Duodenal mucosa (tissue), 2 donors: ENCODE measurements at regions not wholly inside any gene's neighbourhood (a gene's known extent, or its start where the extent isn't known, plus 50 kb on each side); places are given as distances from the start of the nearest gene placed in this dataset.

Experiments
- H3K27ac ChIP-seq: one replicate; pipeline ENCODE4 v1.7.0; 2013; ENCODE audit warnings: low read depth, low read length
- H3K27me3 ChIP-seq, 2 donors: one replicate each; pipeline ENCODE4 v1.7.0; 2013; ENCODE audit warnings: low read length in 2 of 2, control low read depth in 1 of 2; ENCODE audit not compliant: insufficient read depth in 2 of 2, control insufficient read depth in 1 of 2
- H3K36me3 ChIP-seq, 2 donors: one replicate each; pipeline ENCODE4 v1.7.0; 2013; ENCODE audit warnings: low read length in 2 of 2, control low read depth in 1 of 2; ENCODE audit not compliant: insufficient read depth in 2 of 2, control insufficient read depth in 1 of 2
- H3K4me1 ChIP-seq, 2 donors: one replicate each; pipeline ENCODE4 v1.7.0; 2013; ENCODE audit warnings: low read length in 2 of 2, control low read depth in 1 of 2; ENCODE audit not compliant: insufficient read depth in 2 of 2, control insufficient read depth in 1 of 2
- H3K4me3 ChIP-seq, 2 donors: one replicate each; pipeline ENCODE4 v1.7.0; 2013; ENCODE audit warnings: low read length in 2 of 2, low read depth in 1 of 2
- H3K9ac ChIP-seq, 2 donors: one replicate each; pipeline ENCODE4 v1.7.0; 2013; ENCODE audit warnings: low read length in 2 of 2, low read depth in 1 of 2
- H3K9me3 ChIP-seq, 2 donors: one replicate each; pipeline ENCODE4 v1.7.0; 2013; ENCODE audit warnings: low read length in 2 of 2, control low read depth in 1 of 2; ENCODE audit not compliant: control insufficient read depth in 1 of 2

- Histone ChIP-seq H3K27me3 (no peaks in the 10 kb centered on the region), H3K4me1 (no peaks in the 10 kb centered on the region), H3K27ac (no peak overlapping the region), H3K9ac (no peak overlapping the region), H3K9me3 (no peaks in the 10 kb centered on the region), H3K36me3 (no peaks in the 10 kb centered on the region), H3K4me3 (no peak overlapping the region)
These were observed 116.9 kb upstream of the PCGF5 start for GRCh38 chr10:91103384-91104192.

DNA sequence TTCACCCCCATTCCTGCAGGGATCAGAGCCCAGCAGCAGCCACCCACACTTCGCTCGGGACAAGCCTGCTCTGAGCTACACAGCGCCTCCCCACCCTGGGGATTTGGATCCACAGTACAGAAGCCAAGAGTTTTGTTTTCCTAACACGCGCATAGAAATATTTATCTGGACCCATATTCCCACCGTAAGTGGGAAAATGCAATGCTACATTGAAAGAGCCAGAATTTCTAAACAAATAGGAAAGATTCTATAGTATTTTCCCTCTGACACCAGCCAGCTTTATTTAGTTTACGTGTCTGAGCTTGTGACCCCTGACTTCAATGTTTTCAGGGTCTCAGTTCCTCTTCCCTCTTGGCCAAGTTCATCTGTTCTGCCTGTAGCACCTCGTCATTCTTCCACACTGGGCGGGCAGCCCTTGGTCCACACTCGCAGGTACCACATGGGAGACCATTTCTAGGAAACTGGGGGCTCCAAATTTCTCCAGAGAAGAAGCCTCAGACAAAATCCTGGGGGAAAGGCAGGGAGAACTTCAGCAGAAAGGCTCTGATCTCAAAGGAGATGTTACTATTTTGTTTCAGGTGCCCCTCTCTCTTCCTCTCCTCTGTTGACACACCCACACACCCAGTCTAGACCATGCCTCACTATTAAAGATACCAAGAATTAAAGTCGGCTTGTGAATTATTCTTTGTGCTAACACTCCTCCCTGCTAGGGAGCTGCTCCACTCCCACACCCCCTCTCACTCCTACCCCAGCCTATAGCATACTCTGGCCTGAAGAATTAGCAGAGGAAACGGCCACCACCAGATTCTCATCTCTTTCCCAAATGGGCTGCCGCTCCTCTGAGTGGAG is 116.0 kb upstream of the PCGF5 start:
- H3K27ac ChIP-seq = no peak overlapping the region
- H3K9ac ChIP-seq = no peak overlapping the region
- H3K9me3 ChIP-seq = no peaks in the 10 kb centered on the region
- no peaks in the 10 kb centered on the region for H3K4me1 ChIP-seq
- H3K27me3 ChIP-seq = no peaks in the 10 kb centered on the region
- H3K36me3 ChIP-seq = no peaks in the 10 kb centered on the region
- H3K4me3 ChIP-seq = no peak overlapping the region

DNA sequence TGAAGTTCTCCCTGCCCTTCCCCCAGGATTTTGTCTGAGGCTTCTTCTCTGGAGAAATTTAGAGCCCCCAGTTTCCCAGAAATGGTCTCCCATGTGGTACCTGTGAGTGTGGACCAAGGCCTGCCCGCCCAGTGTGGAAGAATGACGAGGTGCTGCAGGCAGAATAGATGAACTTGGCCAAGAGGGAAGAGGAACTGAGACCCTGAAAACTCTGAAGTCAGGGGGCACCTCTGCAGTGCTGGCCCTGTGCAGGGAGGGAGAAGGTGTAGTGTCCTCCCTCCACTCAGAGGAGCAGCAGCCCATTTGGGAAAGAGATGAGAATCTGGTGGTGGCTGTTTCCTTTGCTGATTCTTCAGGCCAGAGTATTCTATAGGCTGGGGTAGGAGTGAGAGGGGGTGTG is 115.2 kb upstream of the PCGF5 start:
- no peaks in the 10 kb centered on the region for H3K4me1 ChIP-seq
- H3K4me3 ChIP-seq = no peak overlapping the region
- H3K27ac ChIP-seq = no peak overlapping the region
- H3K9ac ChIP-seq = no peak overlapping the region
- no peaks in the 10 kb centered on the region for H3K36me3 ChIP-seq
- no peaks in the 10 kb centered on the region for H3K9me3 ChIP-seq
- H3K27me3 ChIP-seq = no peaks in the 10 kb centered on the region

DNA sequence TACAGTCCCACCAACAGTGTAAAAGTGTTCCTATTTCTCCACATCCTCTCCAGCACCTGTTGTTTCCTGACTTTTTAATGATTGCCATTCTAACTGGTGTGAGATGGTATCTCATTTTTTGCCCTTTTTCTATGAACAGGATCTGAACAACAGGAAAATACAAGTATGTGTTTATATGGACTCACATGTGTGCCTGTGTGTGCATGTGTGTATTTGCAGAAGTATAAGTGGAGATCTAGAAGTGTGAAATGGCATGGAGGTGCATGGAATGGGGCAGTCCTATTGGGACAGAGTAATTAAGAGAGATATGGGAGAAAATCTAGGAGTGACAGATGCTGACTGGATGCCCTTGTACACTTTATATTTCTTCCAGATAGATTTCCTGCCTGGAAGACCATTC is 111.6 kb upstream of the PCGF5 start:
- Histone ChIP-seq H3K4me1 (no peaks in the 10 kb centered on the region), H3K9me3 (no peaks in the 10 kb centered on the region), H3K9ac (no peak overlapping the region), H3K4me3 (no peak overlapping the region), H3K36me3 (no peaks in the 10 kb centered on the region), H3K27me3 (no peaks in the 10 kb centered on the region), H3K27ac (no peak overlapping the region)

- Histone ChIP-seq H3K4me3 (no peak overlapping the region), H3K27me3 (no peaks in the 10 kb centered on the region), H3K27ac (no peak overlapping the region), H3K36me3 (no peaks in the 10 kb centered on the region), H3K9me3 (no peaks in the 10 kb centered on the region), H3K4me1 (no peaks in the 10 kb centered on the region), H3K9ac (no peak overlapping the region)
These were observed 109.4 kb upstream of the PCGF5 start for GRCh38 chr10:91111060-91111459.

GRCh38 chr10:91115618-91116390 is 104.7 kb upstream of the PCGF5 start:
- Histone ChIP-seq H3K9me3 (no peaks in the 10 kb centered on the region), H3K27me3 (peaks cover 0 to 3% of the 10 kb centered on the region in 2 donors), H3K4me1 (no peaks in the 10 kb centered on the region), H3K4me3 (no peak overlapping the region), H3K36me3 (no peaks in the 10 kb centered on the region), H3K9ac (no peak overlapping the region), H3K27ac (no peak overlapping the region)

DNA sequence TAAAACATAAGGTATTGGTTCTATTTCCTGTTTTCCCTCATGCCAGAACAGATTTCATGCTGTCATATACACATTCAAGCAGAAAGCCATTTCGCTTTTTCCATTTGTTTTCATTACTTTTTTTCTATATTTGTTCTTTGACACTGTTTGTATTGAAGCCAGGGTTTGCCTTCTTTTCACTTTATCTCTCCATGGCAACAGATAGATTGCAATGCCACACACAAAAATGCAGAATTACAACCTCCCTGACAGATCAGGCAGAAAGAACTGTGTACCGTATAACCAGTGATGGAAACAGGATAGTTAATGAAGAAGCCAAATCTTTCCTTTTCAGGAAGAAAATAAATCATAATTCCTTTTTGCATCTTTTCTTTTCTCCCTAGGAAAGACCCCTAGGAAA is 103.0 kb upstream of the PCGF5 start:
- Histone ChIP-seq H3K4me1 (no peaks in the 10 kb centered on the region), H3K9ac (no peak overlapping the region), H3K4me3 (no peak overlapping the region), H3K36me3 (no peaks in the 10 kb centered on the region), H3K27ac (no peak overlapping the region), H3K27me3 (peaks cover 0 to 3% of the 10 kb centered on the region in 2 donors), H3K9me3 (no peaks in the 10 kb centered on the region)

GRCh38 chr10:91120348-91120747 is 100.1 kb upstream of the PCGF5 start:
- Histone ChIP-seq H3K27ac (no peak overlapping the region), H3K4me1 (no peaks in the 10 kb centered on the region), H3K9me3 (no peaks in the 10 kb centered on the region), H3K9ac (no peak overlapping the region), H3K36me3 (no peaks in the 10 kb centered on the region), H3K4me3 (no peak overlapping the region), H3K27me3 (peaks cover 0 to 3% of the 10 kb centered on the region in 2 donors)

- H3K4me3 ChIP-seq = no peak overlapping the region
- no peak overlapping the region for H3K27ac ChIP-seq
- no peaks in the 10 kb centered on the region for H3K4me1 ChIP-seq
These were observed 97.2 kb upstream of the PCGF5 start for GRCh38 chr10:91123261-91123660.

GRCh38 chr10:91124016-91124415 is 96.4 kb upstream of the PCGF5 start:
- H3K4me3 ChIP-seq = no peak overlapping the region
- H3K27me3 ChIP-seq = no peaks in the 10 kb centered on the region
- H3K36me3 ChIP-seq = no peaks in the 10 kb centered on the region
- H3K9me3 ChIP-seq = no peaks in the 10 kb centered on the region
- no peak overlapping the region for H3K27ac ChIP-seq
- H3K9ac ChIP-seq = no peak overlapping the region
- no peaks in the 10 kb centered on the region for H3K4me1 ChIP-seq

More at GRCh38 chr10:91123261-91123660, 97.2 kb upstream of the PCGF5 start:
- Histone ChIP-seq H3K9ac (no peak overlapping the region), H3K27me3 (no peaks in the 10 kb centered on the region), H3K9me3 (no peaks in the 10 kb centered on the region), H3K36me3 (no peaks in the 10 kb centered on the region)
